ENCODE measurements at regions not wholly inside any gene's neighbourhood (a gene's known extent, or its start where the extent isn't known, plus 50 kb on each side); places are given as distances from the start of the nearest gene placed in this dataset.

- Histone ChIP-seq H3K27me3 (replicated peaks in 1 of 4; ENCODE audit: control extremely low read depth in 1 of 4, control insufficient read depth in 3 of 4, insufficient read depth in 4 of 4, low read length in 3 of 4) (no peaks in the 10 kb centered on the region), H3K27ac (ENCODE audit: low read length in 2 of 2) (no peak overlapping the region), H3K4me3 (ENCODE audit: control extremely low read depth in 1 of 5, extremely low read depth in 1 of 5, insufficient read depth in 1 of 5, low read depth in 2 of 5, low read length in 4 of 5) (no peak overlapping the region), H3K4me2 (replicated peaks; ENCODE audit: low read depth, low read length, poor library complexity, severe bottlenecking) (no peak overlapping the region), H3K36me3 (replicated peaks in 1 of 2; ENCODE audit: control extremely low read depth in 1 of 2, control insufficient read depth in 1 of 2, extremely low read depth in 1 of 2, insufficient read depth in 2 of 2, low read length in 1 of 2) (no peaks in the 10 kb centered on the region), H3K9ac (ENCODE audit: low read length) (no peak overlapping the region), H3K79me2 (ENCODE audit: control insufficient read depth, insufficient read depth, low read length) (no peaks in the 10 kb centered on the region), H3K9me3 (ENCODE audit: control extremely low read depth in 1 of 3, control insufficient read depth in 2 of 3, insufficient read depth in 1 of 3, low read length in 2 of 3) (peaks cover 0 to 3% (median 0%) of the 10 kb centered on the region in 3 donors), H2AFZ (ENCODE audit: insufficient read depth, low read depth, low read length, poor library complexity, severe bottlenecking) (no peak overlapping the region), H3K4me1 (ENCODE audit: control insufficient read depth in 2 of 2, insufficient read depth in 2 of 2, low read length in 2 of 2) (no peaks in the 10 kb centered on the region), H4K20me1 (ENCODE audit: control insufficient read depth, insufficient read depth, low read length, poor library complexity, severe bottlenecking) (no peaks in the 10 kb centered on the region)
- H3K27me3 Mint-ChIP-seq, result peaks cover 6% of the 10 kb centered on the region
- DNase-seq (no peak), ATAC-seq (ENCODE audit: low read depth) (no peak)
- H3K4me3 Mint-ChIP-seq, result no peak overlapping the region
- no peaks in the 10 kb centered on the region for H3K4me1 Mint-ChIP-seq
- H3K9me3 Mint-ChIP-seq (ENCODE audit: insufficient read depth), result no peaks in the 10 kb centered on the region
- intact Hi-C loops (cut with micrococcal nuclease), result no loop called here
- ChIA-PET CTCF (no interaction called here), POLR2A (no interaction called here)
- no peak overlapping the region for H3K27ac Mint-ChIP-seq
- TF ChIP-seq EZH2 (IDR thresholded peaks at IDR 0.05; ENCODE audit: borderline replicate concordance, insufficient read depth, low read depth, low read length, poor library complexity, severe bottlenecking) (no peak), CTCF (IDR thresholded peaks at IDR 0.05) (no peak)
- WGBS (ENCODE audit: insufficient coverage), result 91% methylated on average over 12 of the region's 20 CpGs
Measured at GRCh38 chr10:121043124-121043849, 192.1 kb downstream of the WDR11 start.

GRCh38 chr10:121048749-121049148, 197.6 kb downstream of the WDR11 start:
- intact Hi-C loops (cut with micrococcal nuclease), result no loop called here
- CTCF ChIA-PET, result no interaction called here
- ATAC-seq (ENCODE audit: low read depth) (no peak), DNase-seq (no peak)
- Histone ChIP-seq H3K9me3 (ENCODE audit: control extremely low read depth in 1 of 3, control insufficient read depth in 2 of 3, insufficient read depth in 1 of 3, low read length in 2 of 3) (no peaks in the 10 kb centered on the region), H3K4me2 (replicated peaks; ENCODE audit: low read depth, low read length, poor library complexity, severe bottlenecking) (no peak overlapping the region), H4K20me1 (ENCODE audit: control insufficient read depth, insufficient read depth, low read length, poor library complexity, severe bottlenecking) (no peaks in the 10 kb centered on the region), H3K4me3 (ENCODE audit: control extremely low read depth in 1 of 5, extremely low read depth in 1 of 5, insufficient read depth in 1 of 5, low read depth in 2 of 5, low read length in 4 of 5) (no peak overlapping the region), H3K27me3 (replicated peaks in 1 of 4; ENCODE audit: control extremely low read depth in 1 of 4, control insufficient read depth in 3 of 4, insufficient read depth in 4 of 4, low read length in 3 of 4) (no peaks in the 10 kb centered on the region), H2AFZ (ENCODE audit: insufficient read depth, low read depth, low read length, poor library complexity, severe bottlenecking) (no peak overlapping the region), H3K9ac (ENCODE audit: low read length) (no peak overlapping the region), H3K27ac (ENCODE audit: low read length in 2 of 2) (no peak overlapping the region), H3K79me2 (ENCODE audit: control insufficient read depth, insufficient read depth, low read length) (no peaks in the 10 kb centered on the region), H3K36me3 (replicated peaks in 1 of 2; ENCODE audit: control extremely low read depth in 1 of 2, control insufficient read depth in 1 of 2, extremely low read depth in 1 of 2, insufficient read depth in 2 of 2, low read length in 1 of 2) (no peaks in the 10 kb centered on the region), H3K4me1 (ENCODE audit: control insufficient read depth in 2 of 2, insufficient read depth in 2 of 2, low read length in 2 of 2) (no peaks in the 10 kb centered on the region)
- Mint-ChIP-seq H3K27ac (no peak overlapping the region), H3K4me3 (no peak overlapping the region), H3K27me3 (no peaks in the 10 kb centered on the region), H3K9me3 (ENCODE audit: insufficient read depth) (no peaks in the 10 kb centered on the region), H3K4me1 (no peaks in the 10 kb centered on the region)
- TF ChIP-seq EZH2 (IDR thresholded peaks at IDR 0.05; ENCODE audit: borderline replicate concordance, insufficient read depth, low read depth, low read length, poor library complexity, severe bottlenecking), result no peak
- WGBS (ENCODE audit: insufficient coverage), result no CpG with 5 or more reads among the region's 3 CpGs
- POLR2A ChIA-PET, result no interaction called here

All from B cell (primary cell).